GM19463 (cell line): ENCODE measurements at regions not wholly inside any gene's neighbourhood (a gene's known extent, or its start where the extent isn't known, plus 50 kb on each side); places are given as distances from the start of the nearest gene placed in this dataset.

Source experiments
- ATAC-seq: cut with Tn5 transposase; IDR thresholded peaks from one replicate; pipeline ENCODE4 v1.9.1; 2021; ENCODE audit warnings: mild to moderate bottlenecking, moderate library complexity; ENCODE audit not compliant: unreplicated experiment

- no peak for ATAC-seq
These were observed 585.4 kb downstream of the SNAPC1 start for GRCh38 chr14:62347562-62348011.

GRCh38 chr14:62357362-62357761 is 595.1 kb downstream of the SNAPC1 start:
- no peak for ATAC-seq

- ATAC-seq, result no peak
These were observed 601.9 kb downstream of the SNAPC1 start for GRCh38 chr14:62364161-62364560.

GRCh38 chr14:62364800-62365280 is 602.6 kb downstream of the SNAPC1 start:
- no peak for ATAC-seq

- ATAC-seq, result no peak
These were observed 607.8 kb downstream of the SNAPC1 start for GRCh38 chr14:62369919-62370560.

- ATAC-seq, result no peak
These were observed 611.7 kb downstream of the SNAPC1 start for GRCh38 chr14:62373944-62374343.

GRCh38 chr14:62378057-62378456 is 615.8 kb downstream of the SNAPC1 start:
- no peak for ATAC-seq

- no peak for ATAC-seq
These were observed 619.3 kb downstream of the SNAPC1 start for GRCh38 chr14:62381311-62382070.

GRCh38 chr14:62409169-62409568 is 636.1 kb downstream of the KCNH5 start:
- ATAC-seq, result no peak

- no peak for ATAC-seq
These were observed 635.5 kb downstream of the KCNH5 start for GRCh38 chr14:62409626-62410300.

GRCh38 chr14:62420847-62421246 is 624.4 kb downstream of the KCNH5 start:
- no peak for ATAC-seq

GRCh38 chr14:62428429-62429203 is 616.6 kb downstream of the KCNH5 start:
- no peak for ATAC-seq

GRCh38 chr14:62429683-62430082 is 615.6 kb downstream of the KCNH5 start:
- no peak for ATAC-seq

GRCh38 chr14:62431496-62431895 is 613.8 kb downstream of the KCNH5 start:
- ATAC-seq, result no peak

- ATAC-seq, result no peak
These were observed 612.3 kb downstream of the KCNH5 start for GRCh38 chr14:62432955-62433354.

- no peak for ATAC-seq
These were observed 609.0 kb downstream of the KCNH5 start for GRCh38 chr14:62436261-62436660.

GRCh38 chr14:62439210-62439609 is 606.0 kb downstream of the KCNH5 start:
- ATAC-seq, result no peak

- no peak for ATAC-seq
These were observed 601.5 kb downstream of the KCNH5 start for GRCh38 chr14:62443796-62444195.

- ATAC-seq, result no peak
These were observed 599.7 kb downstream of the KCNH5 start for GRCh38 chr14:62445570-62445969.

- ATAC-seq, result no peak
These were observed 594.0 kb downstream of the KCNH5 start for GRCh38 chr14:62451221-62451620.

- ATAC-seq, result no peak
These were observed 592.0 kb downstream of the KCNH5 start for GRCh38 chr14:62453226-62453625.
